ENCODE measurements at regions not wholly inside any gene's neighbourhood (a gene's known extent, or its start where the extent isn't known, plus 50 kb on each side); places are given as distances from the start of the nearest gene placed in this dataset.

GRCh38 chr11:101341578-101341977, 212.0 kb upstream of the PGR start:
- Mint-ChIP-seq H3K27me3 (ENCODE audit: low read depth, poor library complexity) (peaks cover 10% of the 10 kb centered on the region), H3K4me1 (peaks cover 4% of the 10 kb centered on the region), H3K27ac (no peak overlapping the region), H3K9me3 (no peaks in the 10 kb centered on the region), H3K36me3 (ENCODE audit: low read depth) (no peaks in the 10 kb centered on the region), H3K4me3 (no peak overlapping the region)
- TF ChIP-seq, protein P1, sequence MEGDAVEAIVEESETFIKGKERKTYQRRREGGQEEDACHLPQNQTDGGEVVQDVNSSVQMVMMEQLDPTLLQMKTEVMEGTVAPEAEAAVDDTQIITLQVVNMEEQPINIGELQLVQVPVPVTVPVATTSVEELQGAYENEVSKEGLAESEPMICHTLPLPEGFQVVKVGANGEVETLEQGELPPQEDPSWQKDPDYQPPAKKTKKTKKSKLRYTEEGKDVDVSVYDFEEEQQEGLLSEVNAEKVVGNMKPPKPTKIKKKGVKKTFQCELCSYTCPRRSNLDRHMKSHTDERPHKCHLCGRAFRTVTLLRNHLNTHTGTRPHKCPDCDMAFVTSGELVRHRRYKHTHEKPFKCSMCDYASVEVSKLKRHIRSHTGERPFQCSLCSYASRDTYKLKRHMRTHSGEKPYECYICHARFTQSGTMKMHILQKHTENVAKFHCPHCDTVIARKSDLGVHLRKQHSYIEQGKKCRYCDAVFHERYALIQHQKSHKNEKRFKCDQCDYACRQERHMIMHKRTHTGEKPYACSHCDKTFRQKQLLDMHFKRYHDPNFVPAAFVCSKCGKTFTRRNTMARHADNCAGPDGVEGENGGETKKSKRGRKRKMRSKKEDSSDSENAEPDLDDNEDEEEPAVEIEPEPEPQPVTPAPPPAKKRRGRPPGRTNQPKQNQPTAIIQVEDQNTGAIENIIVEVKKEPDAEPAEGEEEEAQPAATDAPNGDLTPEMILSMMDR (IDR thresholded peaks at IDR 0.05) = no peak
- no peak for DNase-seq

DNA sequence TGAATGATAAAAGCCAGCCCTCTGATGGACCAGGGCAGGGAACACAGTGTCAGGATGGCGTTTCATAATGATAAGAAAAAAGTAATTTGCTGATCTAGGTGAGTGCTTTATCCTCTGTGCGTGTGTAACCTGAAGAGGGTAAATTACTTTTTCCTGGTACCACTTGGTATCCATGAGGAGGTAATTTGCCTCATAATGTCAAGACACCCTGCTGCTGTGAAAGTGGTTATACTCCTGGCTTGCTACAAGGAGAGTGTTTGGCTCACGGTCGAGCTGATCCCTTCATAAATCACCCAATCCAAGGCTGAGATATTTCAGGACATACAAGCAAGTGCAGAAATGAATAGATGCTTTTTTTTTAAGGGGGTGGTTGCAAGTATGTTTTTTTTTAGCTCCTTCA, 207.2 kb upstream of the PGR start:
- peaks cover 10% of the 10 kb centered on the region for H3K27me3 Mint-ChIP-seq (ENCODE audit: low read depth, poor library complexity)
- no peaks in the 10 kb centered on the region for H3K9me3 Mint-ChIP-seq
- TF ChIP-seq, protein P1 (IDR thresholded peaks at IDR 0.05) = no peak
- no peak overlapping the region for H3K4me3 Mint-ChIP-seq
- H3K27ac Mint-ChIP-seq = no peak overlapping the region
- H3K4me1 Mint-ChIP-seq = peaks cover 4% of the 10 kb centered on the region
- no peak for DNase-seq
- no peaks in the 10 kb centered on the region for H3K36me3 Mint-ChIP-seq (ENCODE audit: low read depth)

DNA sequence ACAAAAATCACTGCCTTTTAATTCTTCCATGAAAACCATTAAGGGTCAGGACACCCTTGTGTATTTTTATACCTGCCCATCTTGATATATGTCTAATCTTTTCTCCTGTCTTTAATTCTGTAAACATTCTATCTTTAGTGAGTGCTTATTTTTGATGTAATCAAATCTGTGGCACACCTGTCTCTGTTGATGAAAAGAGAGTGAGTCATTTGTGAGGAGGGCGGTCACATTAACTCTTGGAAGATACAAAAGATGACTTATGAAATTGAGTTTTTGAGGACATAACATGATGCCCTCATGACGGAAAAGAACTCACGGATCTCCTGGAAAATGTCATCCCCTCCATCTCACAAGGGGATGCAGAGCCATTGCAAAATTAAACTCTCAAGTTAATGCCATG, 206.5 kb upstream of the PGR start:
- no peaks in the 10 kb centered on the region for H3K9me3 Mint-ChIP-seq
- H3K4me1 Mint-ChIP-seq = peaks cover 4% of the 10 kb centered on the region
- TF ChIP-seq, protein P1 (IDR thresholded peaks at IDR 0.05) = no peak
- H3K36me3 Mint-ChIP-seq (ENCODE audit: low read depth) = no peaks in the 10 kb centered on the region
- peaks cover 10% of the 10 kb centered on the region for H3K27me3 Mint-ChIP-seq (ENCODE audit: low read depth, poor library complexity)
- no peak overlapping the region for H3K4me3 Mint-ChIP-seq
- H3K27ac Mint-ChIP-seq = no peak overlapping the region
- no peak for DNase-seq

GRCh38 chr11:101334581-101334980, 205.0 kb upstream of the PGR start:
- DNase-seq = no peak
- Mint-ChIP-seq H3K27me3 (ENCODE audit: low read depth, poor library complexity) (peaks cover 4% of the 10 kb centered on the region), H3K9me3 (no peaks in the 10 kb centered on the region), H3K4me3 (no peak overlapping the region), H3K27ac (no peak overlapping the region), H3K36me3 (ENCODE audit: low read depth) (no peaks in the 10 kb centered on the region), H3K4me1 (peaks cover 4% of the 10 kb centered on the region)
- TF ChIP-seq, protein P1 (IDR thresholded peaks at IDR 0.05) = no peak

DNA sequence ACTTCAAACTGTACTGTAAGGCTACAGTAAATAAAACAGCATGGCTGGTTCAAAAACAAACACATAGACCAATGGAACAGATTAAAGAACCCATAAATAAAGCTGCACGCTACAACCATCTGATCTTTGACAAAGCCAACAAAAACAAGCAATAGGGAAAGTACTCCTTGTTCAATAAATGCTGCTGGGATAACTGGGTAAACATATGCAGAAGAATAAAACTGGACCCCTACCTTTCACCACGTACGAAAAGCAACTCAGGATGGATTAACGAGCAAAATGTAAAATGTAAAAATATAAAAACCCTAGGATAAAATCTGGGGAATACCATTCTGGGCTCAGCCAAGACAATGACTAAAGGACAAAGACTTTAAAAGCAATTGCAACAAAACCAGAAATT, 201.8 kb upstream of the PGR start:
- no peak overlapping the region for H3K27ac Mint-ChIP-seq
- H3K9me3 Mint-ChIP-seq = no peaks in the 10 kb centered on the region
- no peaks in the 10 kb centered on the region for H3K27me3 Mint-ChIP-seq (ENCODE audit: low read depth, poor library complexity)
- H3K4me1 Mint-ChIP-seq = no peaks in the 10 kb centered on the region
- no peak overlapping the region for H3K4me3 Mint-ChIP-seq
- no peaks in the 10 kb centered on the region for H3K36me3 Mint-ChIP-seq (ENCODE audit: low read depth)
- TF ChIP-seq, protein P1 (IDR thresholded peaks at IDR 0.05) = no peak
- DNase-seq = no peak

- no peaks in the 10 kb centered on the region for H3K9me3 Mint-ChIP-seq
- TF ChIP-seq, protein P1 (IDR thresholded peaks at IDR 0.05) = no peak
- DNase-seq = no peak
- no peaks in the 10 kb centered on the region for H3K36me3 Mint-ChIP-seq (ENCODE audit: low read depth)
- H3K4me3 Mint-ChIP-seq = no peak overlapping the region
- H3K4me1 Mint-ChIP-seq = no peaks in the 10 kb centered on the region
- no peaks in the 10 kb centered on the region for H3K27me3 Mint-ChIP-seq (ENCODE audit: low read depth, poor library complexity)
- H3K27ac Mint-ChIP-seq = no peak overlapping the region
Measured at GRCh38 chr11:101327908-101328307, 198.3 kb upstream of the PGR start.
